NCI-H69 (cell line): ENCODE measurements at regions not wholly inside any gene's neighbourhood (a gene's known extent, or its start where the extent isn't known, plus 50 kb on each side); places are given as distances from the start of the nearest gene placed in this dataset.
"Not testable (repeated sequence)": the region's sequence is repeated elsewhere in the genome, so short reads cannot be mapped to it uniquely, and the experiment has no call there.

Experiments used
- DNase-seq: peaks from one replicate; lab custom pipeline; 2025; lab: John Stamatoyannopoulos, UW

- DNase-seq: no peak
Observed at GRCh38 chr9:88596376-88596775, 61.4 kb downstream of the NXNL2 start.

GRCh38 chr9:88604836-88605511, 70.0 kb downstream of the NXNL2 start:
- no peak for DNase-seq

GRCh38 chr9:88605512-88606362, 70.8 kb downstream of the NXNL2 start:
- no peak for DNase-seq

GRCh38 chr9:88614359-88614758, 79.4 kb downstream of the NXNL2 start:
- no peak for DNase-seq

- DNase-seq: no peak
Observed at GRCh38 chr9:88623698-88624097, 88.7 kb downstream of the NXNL2 start.

GRCh38 chr9:88628114-88628513, 93.1 kb downstream of the NXNL2 start:
- no peak for DNase-seq

GRCh38 chr9:88628811-88629210, 93.8 kb downstream of the NXNL2 start:
- DNase-seq: no peak

- not testable (repeated sequence) for DNase-seq
Observed at GRCh38 chr9:88630574-88630973, 95.6 kb downstream of the NXNL2 start.

GRCh38 chr9:88635151-88635550, 100.2 kb downstream of the NXNL2 start:
- DNase-seq: no peak

GRCh38 chr9:88641456-88642240, 106.7 kb downstream of the NXNL2 start:
- no peak for DNase-seq

- DNase-seq: no peak
Observed at GRCh38 chr9:88642336-88642735, 107.4 kb downstream of the NXNL2 start.

GRCh38 chr9:88643931-88644330, 109.0 kb downstream of the NXNL2 start:
- DNase-seq: no peak

- no peak for DNase-seq
Observed at GRCh38 chr9:88645172-88645878, 110.3 kb downstream of the NXNL2 start.

GRCh38 chr9:88645879-88646199, 110.9 kb downstream of the NXNL2 start:
- no peak for DNase-seq

GRCh38 chr9:88646539-88647300, 111.7 kb downstream of the NXNL2 start:
- no peak for DNase-seq

- DNase-seq: no peak
Observed at GRCh38 chr9:88651682-88652633, 117.0 kb downstream of the NXNL2 start.

GRCh38 chr9:88652876-88653275, 117.9 kb downstream of the NXNL2 start:
- DNase-seq: no peak

GRCh38 chr9:88653406-88653805, 118.4 kb downstream of the NXNL2 start:
- no peak for DNase-seq

GRCh38 chr9:88653911-88654310, 118.9 kb downstream of the NXNL2 start:
- DNase-seq: no peak

- no peak for DNase-seq
Observed at GRCh38 chr9:88657893-88658292, 122.9 kb downstream of the NXNL2 start.
